H1 (cell line): ENCODE measurements at regions not wholly inside any gene's neighbourhood (a gene's known extent, or its start where the extent isn't known, plus 50 kb on each side); places are given as distances from the start of the nearest gene placed in this dataset.

Source experiments
- CTCF ChIA-PET: fragments of 300-600 bp; sonication (Branson Sonifier 250); formaldehyde crosslinking; loops from one replicate; lab custom pipeline; 2021; ENCODE audit not compliant: partially characterized antibody; lab: Charles Lee
- POLR2A ChIA-PET: fragments of 300-600 bp; sonication (Branson Sonifier 250); formaldehyde crosslinking; loops from one replicate; lab custom pipeline; 2021; ENCODE audit warnings: inconsistent platforms; ENCODE audit not compliant: partially characterized antibody; lab: Charles Lee
- DNase-seq, 2 experiments: peaks; one replicate each; pipeline versions ENCODE4 v3.0.0 to v3.0.0-alpha.2; 2010 to 2022; ENCODE audit warnings: low spot score in 2 of 2, low read depth in 1 of 2, mixed read lengths in 1 of 2
- FAIRE-seq: peaks from 2 replicates; lab custom pipeline; 2011; peaks lifted over from hg19 to GRCh38; lab: Jason Lieb, UNC
- H2AFZ ChIP-seq: 2 replicates; pipeline ENCODE4 v1.8.1; 2012; ENCODE audit warnings: low read length, inconsistent platforms
- H2AK5ac ChIP-seq: 2 replicates; pipeline ENCODE4 v1.6.1; 2013; ENCODE audit warnings: low read depth, low read length
- H2BK120ac ChIP-seq: replicated peaks from 2 replicates; pipeline ENCODE3; 2013; ENCODE audit warnings: low read depth, low read length, inconsistent platforms
- H2BK12ac ChIP-seq: 2 replicates; pipeline ENCODE4 v1.6.1; 2013; ENCODE audit warnings: low read depth, low read length
- H2BK15ac ChIP-seq: 2 replicates; pipeline ENCODE4 v1.6.1; 2013; ENCODE audit warnings: low read length
- H2BK20ac ChIP-seq: 2 replicates; pipeline ENCODE4 v1.6.1; 2013; ENCODE audit warnings: low read length
- H2BK5ac ChIP-seq: 2 replicates; pipeline ENCODE4 v1.6.1; 2013; ENCODE audit warnings: low read depth, low read length
- H3K14ac ChIP-seq: 2 replicates; pipeline ENCODE4 v1.6.1; 2013; ENCODE audit warnings: inconsistent platforms; ENCODE audit not compliant: insufficient read length
- H3K18ac ChIP-seq: 2 replicates; pipeline ENCODE4 v1.6.1; 2013; ENCODE audit warnings: low read length; ENCODE audit errors: extremely low read depth
- H3K23ac ChIP-seq: 2 replicates; pipeline ENCODE4 v1.6.1; 2013; ENCODE audit warnings: inconsistent platforms; ENCODE audit not compliant: insufficient read length
- H3K23me2 ChIP-seq: 2 replicates; pipeline ENCODE4 v1.6.1; 2013; ENCODE audit warnings: low read depth, low read length
- H3K27ac ChIP-seq: 2 replicates; pipeline ENCODE4 v1.6.1; 2011; ENCODE audit warnings: low read depth, low read length, inconsistent platforms
- H3K27me3 ChIP-seq, 4 experiments: replicated peaks in 1 of 4; 1 replicate in 1 of 4; 2 replicates in 3 of 4; pipeline versions ENCODE4 v1.6.1 to v1.8.1; 2011 to 2013; ENCODE audit warnings: low read length in 3 of 4, mild to moderate bottlenecking in 3 of 4, inconsistent platforms in 2 of 4, mixed read lengths in 2 of 4, moderate library complexity in 1 of 4; ENCODE audit not compliant: control insufficient read depth in 3 of 4, insufficient read depth in 3 of 4; ENCODE audit errors: extremely low read depth in 1 of 4
- H3K36me3 ChIP-seq, 4 experiments: 2 replicates each; pipeline versions ENCODE4 v1.6.1 to v1.8.1; 2011 to 2013; ENCODE audit warnings: mild to moderate bottlenecking in 4 of 4, low read length in 3 of 4, moderate library complexity in 2 of 4, control low read depth in 1 of 4, inconsistent platforms in 1 of 4; ENCODE audit not compliant: insufficient read depth in 4 of 4, control insufficient read depth in 2 of 4
- H3K4ac ChIP-seq: replicated peaks from 2 replicates; pipeline ENCODE3; 2013; ENCODE audit warnings: low read length, low read depth, mixed read lengths, inconsistent platforms; ENCODE audit not compliant: insufficient read length
- H3K4me1 ChIP-seq, 4 experiments: replicated peaks in 1 of 4; 1 replicate in 1 of 4; 2 replicates in 3 of 4; pipeline versions ENCODE4 v1.6.1 to v1.8.1; 2011 to 2013; ENCODE audit warnings: low read length in 3 of 4, inconsistent platforms in 2 of 4, mixed read lengths in 1 of 4; ENCODE audit not compliant: insufficient read depth in 4 of 4, control insufficient read depth in 3 of 4
- H3K4me2 ChIP-seq, 2 experiments: 2 replicates each; pipeline versions ENCODE4 v1.6.1 to v1.8.1; 2011 to 2013; ENCODE audit warnings: low read depth in 2 of 2, low read length in 2 of 2, control low read depth in 1 of 2, inconsistent platforms in 1 of 2, mild to moderate bottlenecking in 1 of 2; ENCODE audit not compliant: insufficient read depth in 1 of 2
- H3K4me3 ChIP-seq, 4 experiments: fragments of 200-600, 300-600 bp in 1 of 4; sonication (generic), shearing (Covaris generic), sonication (Bioruptor Twin) in 1 of 4; 2 replicates each; pipeline versions ENCODE4 v1.5.1 to v1.8.1; 2011 to 2016; ENCODE audit warnings: low read length in 4 of 4, low read depth in 3 of 4, control low read depth in 2 of 4, inconsistent platforms in 2 of 4, mild to moderate bottlenecking in 2 of 4, mixed read lengths in 1 of 4, moderate library complexity in 1 of 4; ENCODE audit not compliant: insufficient read depth in 2 of 4; ENCODE audit errors: extremely low read depth in 1 of 4
- H3K56ac ChIP-seq: replicated peaks from 2 replicates; pipeline ENCODE3; 2013; ENCODE audit warnings: low read depth, mild to moderate bottlenecking, mixed read lengths, low read length, inconsistent platforms; ENCODE audit not compliant: insufficient read length
- H3K79me1 ChIP-seq: 2 replicates; pipeline ENCODE4 v1.6.1; 2013; ENCODE audit warnings: low read depth, low read length, control low read depth
- H3K79me2 ChIP-seq, 2 experiments: 2 replicates each; pipeline versions ENCODE4 v1.6.1 to v1.8.1; 2012 to 2013; ENCODE audit warnings: low read length in 2 of 2, mild to moderate bottlenecking in 2 of 2, inconsistent platforms in 1 of 2; ENCODE audit not compliant: insufficient read depth in 2 of 2, control insufficient read depth in 1 of 2
- H3K9ac ChIP-seq, 4 experiments: replicated peaks in 1 of 4; 1 replicate in 1 of 4; 2 replicates in 3 of 4; pipeline versions ENCODE4 v1.6.1 to v1.8.1; 2011 to 2013; ENCODE audit warnings: low read depth in 3 of 4, low read length in 3 of 4, control low read depth in 2 of 4, mild to moderate bottlenecking in 2 of 4, moderate library complexity in 2 of 4, inconsistent platforms in 1 of 4; ENCODE audit errors: extremely low read depth in 1 of 4
- H3K9me3 ChIP-seq, 2 experiments: 2 replicates each; pipeline versions ENCODE4 v1.6.1 to v1.8.1; 2012 to 2013; ENCODE audit warnings: mild to moderate bottlenecking in 2 of 2, moderate library complexity in 2 of 2, control low read depth in 1 of 2, inconsistent platforms in 1 of 2, low read depth in 1 of 2, low read length in 1 of 2, mixed read lengths in 1 of 2; ENCODE audit not compliant: insufficient read depth in 2 of 2
- H4K20me1 ChIP-seq, 2 experiments: replicated peaks in 1 of 2; 2 replicates each; pipeline versions ENCODE3 to v1.8.1; 2011 to 2013; ENCODE audit warnings: inconsistent platforms in 2 of 2, low read length in 2 of 2, mild to moderate bottlenecking in 1 of 2; ENCODE audit not compliant: insufficient read depth in 2 of 2, control insufficient read depth in 1 of 2
- H4K5ac ChIP-seq: 2 replicates; pipeline ENCODE4 v1.6.1; 2013; ENCODE audit warnings: low read length, low read depth, mixed read lengths, inconsistent platforms; ENCODE audit not compliant: insufficient read length
- H4K8ac ChIP-seq: 2 replicates; pipeline ENCODE4 v1.8.0; 2013; ENCODE audit warnings: mild to moderate bottlenecking, moderate library complexity, low read length, inconsistent platforms; ENCODE audit not compliant: insufficient read depth; ENCODE audit errors: extremely low read depth
- H4K91ac ChIP-seq: replicated peaks from 2 replicates; pipeline ENCODE3; 2013; ENCODE audit warnings: low read length, mixed read lengths, inconsistent platforms; ENCODE audit not compliant: insufficient read length
- EGR1 ChIP-seq: IDR thresholded peaks from 2 replicates; pipeline ENCODE4 v1.6.1; 2011; ENCODE audit warnings: low read depth, low read length, borderline replicate concordance
- SIX5 ChIP-seq: IDR thresholded peaks from 2 replicates; pipeline ENCODE4 v1.6.1; 2011; ENCODE audit warnings: mild to moderate bottlenecking, low read depth, low read length
- TAF1 ChIP-seq: IDR thresholded peaks from 2 replicates; pipeline ENCODE4 v1.6.1; 2011; ENCODE audit warnings: mild to moderate bottlenecking, low read depth, low read length

DNA sequence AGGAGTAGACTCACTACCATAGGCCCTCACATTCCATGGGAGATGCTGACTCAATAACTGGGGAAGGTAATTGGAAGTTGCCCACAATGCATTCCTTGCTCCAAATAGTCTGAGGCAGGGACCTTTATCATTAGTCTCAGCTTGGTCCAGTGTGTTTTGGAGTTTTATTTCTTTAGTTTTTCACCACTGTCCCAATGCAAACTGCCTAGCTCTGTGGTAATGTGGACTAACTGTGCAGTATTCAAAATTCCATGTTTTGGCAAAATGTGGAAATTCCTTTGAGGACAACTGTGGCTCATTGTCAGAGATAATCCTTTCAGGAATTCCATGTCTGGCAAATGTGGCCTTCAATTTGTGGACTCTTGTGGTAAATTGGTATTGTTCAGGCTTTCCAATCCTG, 78.1 kb upstream of the PAPPA2 start:
- Histone ChIP-seq H2BK5ac (no peak overlapping the region), H2BK20ac (no peak overlapping the region), H3K27me3 (no peaks in the 10 kb centered on the region), H4K5ac (no peak overlapping the region), H4K8ac (no peak overlapping the region), H4K91ac (no peak overlapping the region), H3K23ac (no peak overlapping the region), H2BK15ac (no peak overlapping the region), H2BK120ac (no peak overlapping the region), H3K36me3 (no peaks in the 10 kb centered on the region), H2AFZ (no peak overlapping the region), H3K4me3 (no peak overlapping the region)
- no peak for FAIRE-seq
- no peak for TF ChIP-seq EGR1
- no peak for TF ChIP-seq SIX5
- TF ChIP-seq TAF1: no peak
- TF ChIP-seq, all 59 proteins: peak for 0
- no peak for DNase-seq
- no peaks in the 10 kb centered on the region for H3K4me1 ChIP-seq
- H3K4me2 ChIP-seq: no peak overlapping the region
- H4K20me1 ChIP-seq: no peaks in the 10 kb centered on the region
- H3K9me3 ChIP-seq: no peaks in the 10 kb centered on the region
- H3K79me1 ChIP-seq: no peaks in the 10 kb centered on the region
- H3K56ac ChIP-seq: no peak overlapping the region
- H3K23me2 ChIP-seq: no peaks in the 10 kb centered on the region
- no peak overlapping the region for H3K9ac ChIP-seq
- no peak overlapping the region for H3K18ac ChIP-seq
- H3K4ac ChIP-seq: no peak overlapping the region
- no peak overlapping the region for H3K27ac ChIP-seq
- no peak overlapping the region for H2BK12ac ChIP-seq
- no peaks in the 10 kb centered on the region for H3K79me2 ChIP-seq
- no peak overlapping the region for H2AK5ac ChIP-seq
- ChIA-PET POLR2A (no interaction called here), CTCF (interaction anchor here (1.8 kb wide), 1 partner anchor 12 kb away, joined by 4 read pairs; no protein-coding TSS in a partner anchor)
- H3K14ac ChIP-seq: no peak overlapping the region
